ENCODE measurements at regions not wholly inside any gene's neighbourhood (a gene's known extent, or its start where the extent isn't known, plus 50 kb on each side); places are given as distances from the start of the nearest gene placed in this dataset.
"Not testable (repeated sequence)": the region's sequence is repeated elsewhere in the genome, so short reads cannot be mapped to it uniquely, and the experiment has no call there.

GRCh38 chr5:168137265-168137664, 154.2 kb upstream of the WWC1 start:
- DNase-seq (ENCODE audit: low read depth) = no peak
- no peak overlapping the region for H3K4me3 ChIP-seq (ENCODE audit: low read depth, low read length)
- no peak for TF ChIP-seq CTCF (IDR thresholded peaks at IDR 0.05; ENCODE audit: low read depth, low read length, missing control alignments)

- no peak overlapping the region for H3K4me3 ChIP-seq (ENCODE audit: low read depth, low read length)
- DNase-seq (ENCODE audit: low read depth) = no peak
- TF ChIP-seq CTCF (IDR thresholded peaks at IDR 0.05; ENCODE audit: low read depth, low read length, missing control alignments) = no peak
Measured at GRCh38 chr5:168140241-168140640, 151.2 kb upstream of the WWC1 start.

GRCh38 chr5:168142402-168142801, 149.0 kb upstream of the WWC1 start:
- TF ChIP-seq CTCF (IDR thresholded peaks at IDR 0.05; ENCODE audit: low read depth, low read length, missing control alignments) = no peak
- no peak overlapping the region for H3K4me3 ChIP-seq (ENCODE audit: low read depth, low read length)
- DNase-seq (ENCODE audit: low read depth) = no peak

GRCh38 chr5:168143521-168143920, 147.9 kb upstream of the WWC1 start:
- not testable (repeated sequence) for H3K4me3 ChIP-seq (ENCODE audit: low read depth, low read length); DNase-seq (ENCODE audit: low read depth)

GRCh38 chr5:168147106-168147505, 144.3 kb upstream of the WWC1 start:
- DNase-seq (ENCODE audit: low read depth) = no peak
- no peak for TF ChIP-seq CTCF (IDR thresholded peaks at IDR 0.05; ENCODE audit: low read depth, low read length, missing control alignments)
- no peak overlapping the region for H3K4me3 ChIP-seq (ENCODE audit: low read depth, low read length)

GRCh38 chr5:168147568-168148360, 143.7 kb upstream of the WWC1 start:
- H3K4me3 ChIP-seq (ENCODE audit: low read depth, low read length) = no peak overlapping the region
- DNase-seq (ENCODE audit: low read depth) = no peak
- no peak for TF ChIP-seq CTCF (IDR thresholded peaks at IDR 0.05; ENCODE audit: low read depth, low read length, missing control alignments)

- no peak for TF ChIP-seq CTCF (IDR thresholded peaks at IDR 0.05; ENCODE audit: low read depth, low read length, missing control alignments)
- H3K4me3 ChIP-seq (ENCODE audit: low read depth, low read length) = no peak overlapping the region
- DNase-seq (ENCODE audit: low read depth) = no peak
Measured at GRCh38 chr5:168151041-168151440, 140.4 kb upstream of the WWC1 start.

Measured in GM12864 (cell line).